ENCODE measurements at regions not wholly inside any gene's neighbourhood (a gene's known extent, or its start where the extent isn't known, plus 50 kb on each side); places are given as distances from the start of the nearest gene placed in this dataset.

DNA sequence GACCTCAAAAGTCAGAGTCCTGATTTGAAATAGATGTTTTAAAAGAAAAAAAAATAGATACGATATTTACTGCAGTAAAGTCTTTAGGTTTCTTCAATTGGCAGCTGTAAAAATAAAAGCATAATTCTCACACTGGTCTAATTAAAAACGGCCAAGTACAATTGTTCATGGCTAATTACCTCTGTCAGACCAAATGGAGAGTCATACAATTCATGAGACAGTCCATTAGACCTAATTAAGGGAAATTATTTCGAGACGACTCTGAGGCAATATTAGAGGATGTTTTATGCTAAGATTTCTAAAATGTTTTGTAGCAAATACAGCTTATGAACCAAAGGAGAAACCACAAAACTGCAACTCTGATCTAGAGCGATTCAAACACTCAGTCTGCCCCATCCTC is 131.3 kb downstream of the PHLDA1 start:
- TF ChIP-seq, protein P1, sequence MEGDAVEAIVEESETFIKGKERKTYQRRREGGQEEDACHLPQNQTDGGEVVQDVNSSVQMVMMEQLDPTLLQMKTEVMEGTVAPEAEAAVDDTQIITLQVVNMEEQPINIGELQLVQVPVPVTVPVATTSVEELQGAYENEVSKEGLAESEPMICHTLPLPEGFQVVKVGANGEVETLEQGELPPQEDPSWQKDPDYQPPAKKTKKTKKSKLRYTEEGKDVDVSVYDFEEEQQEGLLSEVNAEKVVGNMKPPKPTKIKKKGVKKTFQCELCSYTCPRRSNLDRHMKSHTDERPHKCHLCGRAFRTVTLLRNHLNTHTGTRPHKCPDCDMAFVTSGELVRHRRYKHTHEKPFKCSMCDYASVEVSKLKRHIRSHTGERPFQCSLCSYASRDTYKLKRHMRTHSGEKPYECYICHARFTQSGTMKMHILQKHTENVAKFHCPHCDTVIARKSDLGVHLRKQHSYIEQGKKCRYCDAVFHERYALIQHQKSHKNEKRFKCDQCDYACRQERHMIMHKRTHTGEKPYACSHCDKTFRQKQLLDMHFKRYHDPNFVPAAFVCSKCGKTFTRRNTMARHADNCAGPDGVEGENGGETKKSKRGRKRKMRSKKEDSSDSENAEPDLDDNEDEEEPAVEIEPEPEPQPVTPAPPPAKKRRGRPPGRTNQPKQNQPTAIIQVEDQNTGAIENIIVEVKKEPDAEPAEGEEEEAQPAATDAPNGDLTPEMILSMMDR (IDR thresholded peaks at IDR 0.05; ENCODE audit: insufficient read depth, low read length), result no peak
- TF ChIP-seq POLR2AphosphoS5 (IDR thresholded peaks at IDR 0.05; ENCODE audit: low read depth), result no peak
- TF ChIP-seq REST (IDR thresholded peaks at IDR 0.05; ENCODE audit: insufficient replicate concordance, low read depth), result no peak
- no peak for TF ChIP-seq GABPA (IDR thresholded peaks at IDR 0.05; ENCODE audit: low read depth)
- no peak for TF ChIP-seq SPI1 (IDR thresholded peaks at IDR 0.05; ENCODE audit: borderline replicate concordance, low read depth)
